ENCODE measurements at regions not wholly inside any gene's neighbourhood (a gene's known extent, or its start where the extent isn't known, plus 50 kb on each side); places are given as distances from the start of the nearest gene placed in this dataset.

DNA sequence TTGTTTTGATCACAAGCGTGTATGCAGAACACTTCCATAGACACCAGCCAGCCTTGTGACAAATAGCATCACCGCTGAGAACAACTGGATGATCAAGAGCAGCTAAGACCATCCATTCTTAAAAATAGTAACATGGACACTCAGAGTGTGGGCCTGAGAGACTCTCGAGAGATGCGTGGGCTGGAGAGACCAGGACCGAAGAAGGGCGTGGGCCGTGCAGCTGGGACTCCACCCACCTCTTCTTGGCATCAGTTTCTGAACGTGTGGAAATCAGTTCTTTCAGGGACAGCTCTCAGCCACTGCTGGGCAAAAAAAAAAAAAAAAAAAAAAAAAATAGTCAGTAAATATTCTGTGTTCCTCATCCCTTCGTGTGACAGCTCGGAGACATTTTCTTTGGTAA, 314.5 kb upstream of the CDH4 start:
- Histone ChIP-seq H3K4me1 (ENCODE audit: control insufficient read depth, insufficient read depth, low read length) (no peaks in the 10 kb centered on the region), H3K27ac (ENCODE audit: low read length) (no peak overlapping the region), H3K4me3 (ENCODE audit: low read length) (no peak overlapping the region), H3K36me3 (ENCODE audit: control insufficient read depth, insufficient read depth, low read length) (no peaks in the 10 kb centered on the region), H3K9me3 (ENCODE audit: control insufficient read depth, insufficient read depth, low read length) (no peaks in the 10 kb centered on the region), H3K27me3 (ENCODE audit: control insufficient read depth, insufficient read depth, low read length) (no peaks in the 10 kb centered on the region)
- no CpG with 5 or more reads among the region's 10 CpGs for WGBS (ENCODE audit: insufficient coverage, insufficient read length)
- no peak for DNase-seq (ENCODE audit: low read depth, low spot score)

DNA sequence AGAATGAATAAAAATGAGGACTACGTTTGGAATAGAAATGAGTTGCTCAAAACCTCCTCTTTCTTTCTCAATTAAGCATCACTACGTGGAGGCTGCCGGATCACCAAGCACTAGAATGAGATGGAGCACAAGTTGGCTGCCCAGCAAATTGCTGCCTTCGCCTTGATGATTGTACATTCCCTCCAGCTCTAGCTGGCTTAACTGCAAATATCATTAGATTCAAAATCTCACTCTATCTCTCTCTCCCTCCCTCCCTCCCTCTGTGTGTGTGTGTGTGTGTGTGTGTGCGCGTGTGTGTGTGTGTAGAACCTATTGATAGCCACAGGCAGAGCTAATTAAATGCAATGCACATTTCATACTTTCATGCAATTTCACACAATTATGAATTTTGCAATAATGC, 310.7 kb upstream of the CDH4 start:
- no peaks in the 10 kb centered on the region for H3K36me3 ChIP-seq (ENCODE audit: control insufficient read depth, insufficient read depth, low read length)
- H3K27ac ChIP-seq (ENCODE audit: low read length), result no peak overlapping the region
- no CpG with 5 or more reads among the region's 6 CpGs for WGBS (ENCODE audit: insufficient coverage, insufficient read length)
- no peaks in the 10 kb centered on the region for H3K27me3 ChIP-seq (ENCODE audit: control insufficient read depth, insufficient read depth, low read length)
- no peak for DNase-seq (ENCODE audit: low read depth, low spot score)
- no peaks in the 10 kb centered on the region for H3K4me1 ChIP-seq (ENCODE audit: control insufficient read depth, insufficient read depth, low read length)
- no peak overlapping the region for H3K4me3 ChIP-seq (ENCODE audit: low read length)
- H3K9me3 ChIP-seq (ENCODE audit: control insufficient read depth, insufficient read depth, low read length), result no peaks in the 10 kb centered on the region

DNA sequence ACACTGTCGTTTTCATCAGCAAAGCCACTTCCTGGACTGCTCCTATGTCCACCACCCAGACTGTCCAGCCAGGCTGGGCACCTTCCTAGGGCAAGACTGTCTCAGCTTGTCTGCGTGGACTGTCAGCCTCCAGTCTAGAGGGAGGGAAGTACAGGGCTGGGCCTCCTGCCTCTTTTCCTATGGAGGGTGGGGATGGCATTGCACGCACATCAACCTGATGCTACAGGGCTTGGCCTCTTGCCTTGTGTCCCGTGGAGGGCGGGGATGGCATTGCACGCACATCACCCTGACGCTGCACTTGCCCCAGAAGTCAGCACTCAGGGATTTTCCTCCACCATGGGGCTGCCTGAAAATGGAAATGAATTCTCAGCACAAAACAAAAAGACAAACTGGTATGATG, 304.2 kb upstream of the CDH4 start:
- Histone ChIP-seq H3K27ac (ENCODE audit: low read length) (no peak overlapping the region), H3K4me1 (ENCODE audit: control insufficient read depth, insufficient read depth, low read length) (no peaks in the 10 kb centered on the region), H3K36me3 (ENCODE audit: control insufficient read depth, insufficient read depth, low read length) (no peaks in the 10 kb centered on the region), H3K9me3 (ENCODE audit: control insufficient read depth, insufficient read depth, low read length) (no peaks in the 10 kb centered on the region), H3K27me3 (ENCODE audit: control insufficient read depth, insufficient read depth, low read length) (no peaks in the 10 kb centered on the region), H3K4me3 (ENCODE audit: low read length) (no peak overlapping the region)
- DNase-seq (ENCODE audit: low read depth, low spot score), result no peak
- no CpG with 5 or more reads among the region's 7 CpGs for WGBS (ENCODE audit: insufficient coverage, insufficient read length)

DNA sequence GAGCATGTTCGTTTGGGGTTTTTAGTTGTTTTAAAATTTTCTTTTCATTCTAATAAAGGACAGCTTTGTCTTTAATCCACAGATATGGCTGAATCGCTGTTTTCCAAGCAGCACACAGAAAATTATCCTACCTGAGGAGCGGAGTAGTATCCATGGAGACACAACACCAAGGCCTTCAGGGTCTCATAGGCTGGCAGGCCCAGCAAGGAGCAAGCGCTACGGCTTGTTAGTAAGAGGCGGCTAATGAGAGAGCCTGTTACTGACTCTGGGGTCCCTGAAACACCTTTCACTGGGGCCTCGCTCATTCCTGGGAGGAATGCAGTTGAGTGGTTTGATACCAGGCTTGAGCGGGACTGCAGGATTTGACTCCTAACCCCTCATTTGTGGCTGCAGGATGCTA, 303.8 kb upstream of the CDH4 start:
- no peaks in the 10 kb centered on the region for H3K4me1 ChIP-seq (ENCODE audit: control insufficient read depth, insufficient read depth, low read length)
- no CpG with 5 or more reads among the region's 8 CpGs for WGBS (ENCODE audit: insufficient coverage, insufficient read length)
- H3K4me3 ChIP-seq (ENCODE audit: low read length), result no peak overlapping the region
- H3K27ac ChIP-seq (ENCODE audit: low read length), result no peak overlapping the region
- no peaks in the 10 kb centered on the region for H3K36me3 ChIP-seq (ENCODE audit: control insufficient read depth, insufficient read depth, low read length)
- H3K27me3 ChIP-seq (ENCODE audit: control insufficient read depth, insufficient read depth, low read length), result no peaks in the 10 kb centered on the region
- DNase-seq (ENCODE audit: low read depth, low spot score), result no peak
- H3K9me3 ChIP-seq (ENCODE audit: control insufficient read depth, insufficient read depth, low read length), result no peaks in the 10 kb centered on the region

DNA sequence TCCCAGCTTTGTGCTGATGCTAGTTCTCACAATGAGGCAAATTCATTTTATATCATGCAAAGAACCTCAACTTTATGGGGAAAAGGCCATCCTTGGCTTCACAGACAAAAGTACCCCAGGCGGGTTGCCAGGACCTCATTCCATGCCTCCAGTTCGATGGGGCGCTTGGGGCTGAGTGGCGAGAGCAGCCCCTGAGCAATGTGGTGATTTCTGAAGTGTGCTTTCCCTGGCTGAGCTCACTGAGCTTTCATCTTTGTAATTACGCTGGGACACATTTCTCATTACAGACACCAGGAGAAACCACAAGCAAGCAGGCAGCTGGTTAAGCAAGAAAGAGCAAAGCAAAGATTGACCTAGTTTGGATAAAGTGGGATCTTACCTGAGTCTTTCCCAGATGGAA, 301.5 kb upstream of the CDH4 start:
- no peak overlapping the region for H3K27ac ChIP-seq (ENCODE audit: low read length)
- H3K9me3 ChIP-seq (ENCODE audit: control insufficient read depth, insufficient read depth, low read length), result no peaks in the 10 kb centered on the region
- no CpG with 5 or more reads among the region's 5 CpGs for WGBS (ENCODE audit: insufficient coverage, insufficient read length)
- no peaks in the 10 kb centered on the region for H3K36me3 ChIP-seq (ENCODE audit: control insufficient read depth, insufficient read depth, low read length)
- DNase-seq (ENCODE audit: low read depth, low spot score), result no peak
- no peaks in the 10 kb centered on the region for H3K4me1 ChIP-seq (ENCODE audit: control insufficient read depth, insufficient read depth, low read length)
- no peak overlapping the region for H3K4me3 ChIP-seq (ENCODE audit: low read length)
- no peaks in the 10 kb centered on the region for H3K27me3 ChIP-seq (ENCODE audit: control insufficient read depth, insufficient read depth, low read length)

DNA sequence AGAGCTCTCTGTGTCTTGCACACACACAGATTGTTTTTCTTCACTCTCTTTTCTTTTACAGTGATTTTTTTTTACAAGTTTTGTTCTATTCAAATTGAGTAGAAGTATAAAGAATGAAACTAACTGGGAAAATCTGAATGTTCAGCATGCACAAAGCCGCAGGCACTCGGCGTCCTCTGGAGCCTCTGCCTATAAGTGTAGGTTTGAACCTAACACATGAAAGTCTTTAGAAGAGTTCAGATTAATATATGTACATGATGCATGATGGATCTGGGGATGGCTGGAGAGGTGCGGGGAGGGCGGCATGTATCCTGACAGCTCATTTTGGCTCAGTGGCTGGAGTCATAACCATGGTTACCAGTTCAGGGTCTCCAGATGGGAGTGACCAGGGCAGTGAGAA, 301.1 kb upstream of the CDH4 start:
- DNase-seq (ENCODE audit: low read depth, low spot score), result no peak
- Histone ChIP-seq H3K27me3 (ENCODE audit: control insufficient read depth, insufficient read depth, low read length) (no peaks in the 10 kb centered on the region), H3K27ac (ENCODE audit: low read length) (no peak overlapping the region), H3K9me3 (ENCODE audit: control insufficient read depth, insufficient read depth, low read length) (no peaks in the 10 kb centered on the region), H3K4me1 (ENCODE audit: control insufficient read depth, insufficient read depth, low read length) (no peaks in the 10 kb centered on the region), H3K36me3 (ENCODE audit: control insufficient read depth, insufficient read depth, low read length) (no peaks in the 10 kb centered on the region), H3K4me3 (ENCODE audit: low read length) (no peak overlapping the region)
- WGBS (ENCODE audit: insufficient coverage, insufficient read length), result no CpG with 5 or more reads among the region's 5 CpGs

DNA sequence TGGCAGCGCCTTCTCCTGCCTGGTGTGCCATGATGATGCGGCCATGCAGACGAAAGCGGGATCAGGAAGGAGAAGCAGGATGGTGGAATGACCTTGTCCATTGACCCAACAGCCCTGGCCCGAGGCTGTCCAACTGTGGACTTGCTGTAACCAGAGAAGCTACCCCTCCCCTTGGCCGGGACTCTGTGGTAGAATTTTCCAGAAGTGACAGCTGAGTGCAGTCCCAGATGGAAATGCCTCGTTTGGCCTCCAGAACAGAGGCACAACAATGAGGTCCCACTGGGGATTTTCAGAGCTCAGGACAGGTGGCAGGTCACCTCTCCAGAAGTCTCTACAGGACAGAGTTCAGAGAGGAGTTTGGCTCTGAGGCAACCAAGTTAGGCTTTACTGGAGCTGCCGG, 299.2 kb upstream of the CDH4 start:
- WGBS (ENCODE audit: insufficient coverage, insufficient read length), result no CpG with 5 or more reads among the region's 8 CpGs
- Histone ChIP-seq H3K9me3 (ENCODE audit: control insufficient read depth, insufficient read depth, low read length) (no peaks in the 10 kb centered on the region), H3K27ac (ENCODE audit: low read length) (no peak overlapping the region), H3K4me1 (ENCODE audit: control insufficient read depth, insufficient read depth, low read length) (no peaks in the 10 kb centered on the region), H3K36me3 (ENCODE audit: control insufficient read depth, insufficient read depth, low read length) (no peaks in the 10 kb centered on the region), H3K27me3 (ENCODE audit: control insufficient read depth, insufficient read depth, low read length) (no peaks in the 10 kb centered on the region), H3K4me3 (ENCODE audit: low read length) (no peak overlapping the region)
- DNase-seq (ENCODE audit: low read depth, low spot score), result no peak

DNA sequence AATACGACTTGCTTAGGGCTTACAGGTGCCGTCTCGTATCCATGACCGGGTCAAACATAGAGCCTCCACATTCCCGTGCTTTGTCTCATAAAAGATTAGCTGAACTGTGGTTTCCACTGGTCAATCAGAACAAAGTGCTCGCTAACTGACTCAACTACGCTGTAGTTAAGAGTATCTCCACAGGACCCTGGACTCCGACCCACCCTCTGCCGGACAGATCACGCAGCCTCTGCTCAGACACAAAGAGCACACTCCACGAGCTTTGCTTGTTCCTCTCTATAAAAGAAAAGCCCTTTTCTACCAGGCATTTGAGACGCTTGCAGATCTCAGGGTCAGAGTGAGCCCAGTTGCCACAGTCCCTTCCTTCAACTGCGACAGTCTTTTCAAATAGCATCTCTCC, 298.7 kb upstream of the CDH4 start:
- no peaks in the 10 kb centered on the region for H3K36me3 ChIP-seq (ENCODE audit: control insufficient read depth, insufficient read depth, low read length)
- H3K27ac ChIP-seq (ENCODE audit: low read length), result no peak overlapping the region
- H3K27me3 ChIP-seq (ENCODE audit: control insufficient read depth, insufficient read depth, low read length), result no peaks in the 10 kb centered on the region
- DNase-seq (ENCODE audit: low read depth, low spot score), result no peak
- no peak overlapping the region for H3K4me3 ChIP-seq (ENCODE audit: low read length)
- H3K9me3 ChIP-seq (ENCODE audit: control insufficient read depth, insufficient read depth, low read length), result no peaks in the 10 kb centered on the region
- WGBS (ENCODE audit: insufficient coverage, insufficient read length), result no CpG with 5 or more reads among the region's 13 CpGs
- H3K4me1 ChIP-seq (ENCODE audit: control insufficient read depth, insufficient read depth, low read length), result no peaks in the 10 kb centered on the region

DNA sequence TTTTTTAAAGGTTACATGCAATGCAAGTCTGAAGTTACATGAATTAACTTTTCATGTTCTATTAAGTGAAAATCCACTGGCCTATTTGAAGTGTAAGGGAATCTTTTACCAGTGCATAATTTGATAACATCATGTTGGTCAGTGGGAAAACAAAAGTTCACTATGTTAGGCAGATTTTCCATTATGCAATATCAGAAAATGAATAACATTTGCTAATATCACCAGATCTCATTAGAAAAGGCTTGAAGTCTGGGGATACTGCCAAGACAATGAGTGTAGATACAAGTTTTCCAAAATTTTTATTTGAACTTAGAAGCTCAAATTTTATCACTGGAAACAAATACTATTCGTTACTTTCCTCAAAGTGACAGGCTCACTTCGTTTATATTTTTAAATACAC, 296.4 kb upstream of the CDH4 start:
- Histone ChIP-seq H3K4me3 (ENCODE audit: low read length) (no peak overlapping the region), H3K27ac (ENCODE audit: low read length) (no peak overlapping the region), H3K36me3 (ENCODE audit: control insufficient read depth, insufficient read depth, low read length) (no peaks in the 10 kb centered on the region), H3K4me1 (ENCODE audit: control insufficient read depth, insufficient read depth, low read length) (no peaks in the 10 kb centered on the region), H3K9me3 (ENCODE audit: control insufficient read depth, insufficient read depth, low read length) (no peaks in the 10 kb centered on the region), H3K27me3 (ENCODE audit: control insufficient read depth, insufficient read depth, low read length) (no peaks in the 10 kb centered on the region)
- no peak for DNase-seq (ENCODE audit: low read depth, low spot score)
- WGBS (ENCODE audit: insufficient coverage, insufficient read length), result no CpG with 5 or more reads among the region's 2 CpGs

DNA sequence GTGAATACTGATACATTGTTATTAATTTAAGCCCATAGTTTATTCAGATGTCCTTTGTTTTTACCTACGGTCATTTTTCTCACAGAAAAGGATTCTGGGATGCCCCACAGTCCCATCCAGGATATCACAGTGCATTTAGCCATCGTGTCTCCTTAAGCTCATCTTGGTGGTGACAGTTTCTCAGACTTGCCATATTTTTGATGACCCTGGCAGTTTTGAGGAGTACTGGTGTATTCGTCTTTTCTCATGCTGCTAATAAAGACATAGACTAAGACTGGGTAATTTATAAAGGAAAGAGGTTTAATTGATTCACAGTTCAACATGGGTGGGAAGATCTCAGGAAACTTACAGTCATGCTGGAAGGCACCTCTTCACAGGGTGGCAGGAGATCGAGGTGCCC, 295.9 kb upstream of the CDH4 start:
- Histone ChIP-seq H3K4me1 (ENCODE audit: control insufficient read depth, insufficient read depth, low read length) (no peaks in the 10 kb centered on the region), H3K9me3 (ENCODE audit: control insufficient read depth, insufficient read depth, low read length) (no peaks in the 10 kb centered on the region), H3K4me3 (ENCODE audit: low read length) (no peak overlapping the region), H3K27ac (ENCODE audit: low read length) (no peak overlapping the region), H3K27me3 (ENCODE audit: control insufficient read depth, insufficient read depth, low read length) (no peaks in the 10 kb centered on the region), H3K36me3 (ENCODE audit: control insufficient read depth, insufficient read depth, low read length) (no peaks in the 10 kb centered on the region)
- no peak for DNase-seq (ENCODE audit: low read depth, low spot score)
- WGBS (ENCODE audit: insufficient coverage, insufficient read length), result no CpG with 5 or more reads among the region's 4 CpGs

DNA sequence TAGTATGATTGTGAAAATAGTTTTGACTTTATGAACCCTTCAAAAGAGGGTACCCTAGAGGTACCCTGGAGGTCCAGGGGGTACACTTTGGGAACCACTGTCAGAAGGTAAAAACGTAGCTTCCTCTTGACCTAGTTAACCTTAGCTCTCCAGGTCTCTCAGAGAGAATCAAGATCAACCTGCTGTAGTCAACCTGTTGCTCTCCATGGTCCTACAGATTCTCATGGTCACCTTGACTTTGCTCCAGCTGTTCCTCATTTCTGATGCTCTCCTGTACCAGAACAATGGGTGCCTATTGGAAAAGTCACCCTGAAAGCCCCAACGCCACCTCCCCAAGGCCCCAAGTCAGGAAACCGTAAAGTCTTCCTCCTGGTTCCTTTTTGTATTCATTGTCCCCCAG, 294.4 kb upstream of the CDH4 start:
- Histone ChIP-seq H3K4me3 (ENCODE audit: low read length) (no peak overlapping the region), H3K9me3 (ENCODE audit: control insufficient read depth, insufficient read depth, low read length) (no peaks in the 10 kb centered on the region), H3K27me3 (ENCODE audit: control insufficient read depth, insufficient read depth, low read length) (no peaks in the 10 kb centered on the region), H3K4me1 (ENCODE audit: control insufficient read depth, insufficient read depth, low read length) (no peaks in the 10 kb centered on the region), H3K27ac (ENCODE audit: low read length) (no peak overlapping the region), H3K36me3 (ENCODE audit: control insufficient read depth, insufficient read depth, low read length) (no peaks in the 10 kb centered on the region)
- no peak for DNase-seq (ENCODE audit: low read depth, low spot score)
- no CpG with 5 or more reads among the region's 3 CpGs for WGBS (ENCODE audit: insufficient coverage, insufficient read length)
